ENCODE measurements at regions not wholly inside any gene's neighbourhood (a gene's known extent, or its start where the extent isn't known, plus 50 kb on each side); places are given as distances from the start of the nearest gene placed in this dataset.

DNA sequence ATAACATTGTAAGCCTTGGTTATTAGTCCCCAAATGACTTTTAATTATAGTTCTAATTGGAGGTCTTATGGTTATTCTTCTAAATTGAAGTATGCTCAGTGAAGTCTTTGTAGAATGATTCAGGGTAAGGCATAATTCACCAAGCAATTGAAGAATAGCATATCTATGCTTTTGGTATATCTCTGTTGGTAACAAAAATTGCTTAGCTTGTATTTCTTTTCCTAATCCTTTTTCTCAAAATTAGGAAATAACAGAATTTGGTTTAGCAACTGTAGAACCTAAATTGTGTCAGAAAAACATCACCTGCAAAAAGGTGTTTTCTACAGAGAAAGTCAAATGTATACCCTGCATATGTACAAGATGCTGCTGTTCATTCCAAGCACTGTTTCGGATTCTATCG, 189.2 kb upstream of the EPHA4 start:
- TF ChIP-seq, protein P1, sequence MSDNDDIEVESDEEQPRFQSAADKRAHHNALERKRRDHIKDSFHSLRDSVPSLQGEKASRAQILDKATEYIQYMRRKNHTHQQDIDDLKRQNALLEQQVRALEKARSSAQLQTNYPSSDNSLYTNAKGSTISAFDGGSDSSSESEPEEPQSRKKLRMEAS (IDR thresholded peaks at IDR 0.05; ENCODE audit: low read depth, low read length), result no peak
- TF ChIP-seq, protein P2, sequence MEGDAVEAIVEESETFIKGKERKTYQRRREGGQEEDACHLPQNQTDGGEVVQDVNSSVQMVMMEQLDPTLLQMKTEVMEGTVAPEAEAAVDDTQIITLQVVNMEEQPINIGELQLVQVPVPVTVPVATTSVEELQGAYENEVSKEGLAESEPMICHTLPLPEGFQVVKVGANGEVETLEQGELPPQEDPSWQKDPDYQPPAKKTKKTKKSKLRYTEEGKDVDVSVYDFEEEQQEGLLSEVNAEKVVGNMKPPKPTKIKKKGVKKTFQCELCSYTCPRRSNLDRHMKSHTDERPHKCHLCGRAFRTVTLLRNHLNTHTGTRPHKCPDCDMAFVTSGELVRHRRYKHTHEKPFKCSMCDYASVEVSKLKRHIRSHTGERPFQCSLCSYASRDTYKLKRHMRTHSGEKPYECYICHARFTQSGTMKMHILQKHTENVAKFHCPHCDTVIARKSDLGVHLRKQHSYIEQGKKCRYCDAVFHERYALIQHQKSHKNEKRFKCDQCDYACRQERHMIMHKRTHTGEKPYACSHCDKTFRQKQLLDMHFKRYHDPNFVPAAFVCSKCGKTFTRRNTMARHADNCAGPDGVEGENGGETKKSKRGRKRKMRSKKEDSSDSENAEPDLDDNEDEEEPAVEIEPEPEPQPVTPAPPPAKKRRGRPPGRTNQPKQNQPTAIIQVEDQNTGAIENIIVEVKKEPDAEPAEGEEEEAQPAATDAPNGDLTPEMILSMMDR (IDR thresholded peaks at IDR 0.05; ENCODE audit: low read depth, low read length), result no peak
- TF ChIP-seq POLR2A (IDR thresholded peaks at IDR 0.05; ENCODE audit: extremely low read depth, insufficient read length), result no peak
